SJCRH30 (cell line): ENCODE measurements at regions not wholly inside any gene's neighbourhood (a gene's known extent, or its start where the extent isn't known, plus 50 kb on each side); places are given as distances from the start of the nearest gene placed in this dataset.

Experiments used
- DNase-seq, 2 experiments: peaks; one replicate each; pipeline ENCODE4 v3.0.0-alpha.2; 2015 to 2020
- H3K27ac ChIP-seq: fragments of 250-450 bp; sonication (Bioruptor Pico); 2 replicates; pipeline ENCODE4 v1.5.1; 2020; ENCODE audit warnings: mild to moderate bottlenecking, moderate library complexity
- H3K27me3 ChIP-seq: fragments of 250-450 bp; sonication (Bioruptor Pico); 2 replicates; pipeline ENCODE4 v1.5.1; 2020; ENCODE audit warnings: mild to moderate bottlenecking, moderate library complexity
- H3K36me3 ChIP-seq: fragments of 250-450 bp; sonication (Bioruptor Pico); 2 replicates; pipeline ENCODE4 v1.5.1; 2020; ENCODE audit warnings: mild to moderate bottlenecking, moderate library complexity
- H3K4me1 ChIP-seq: fragments of 250-450 bp; sonication (Bioruptor Pico); 2 replicates; pipeline ENCODE4 v1.5.1; 2020; ENCODE audit warnings: mild to moderate bottlenecking, moderate library complexity
- H3K4me3 ChIP-seq: fragments of 250-450 bp; sonication (Bioruptor Pico); 2 replicates; pipeline ENCODE4 v1.5.1; 2020; ENCODE audit warnings: mild to moderate bottlenecking, moderate library complexity
- H3K9me3 ChIP-seq: fragments of 250-450 bp; sonication (Bioruptor Pico); replicated peaks from 2 replicates; pipeline ENCODE4 v1.5.1; 2020; ENCODE audit warnings: mild to moderate bottlenecking, moderate library complexity

DNA sequence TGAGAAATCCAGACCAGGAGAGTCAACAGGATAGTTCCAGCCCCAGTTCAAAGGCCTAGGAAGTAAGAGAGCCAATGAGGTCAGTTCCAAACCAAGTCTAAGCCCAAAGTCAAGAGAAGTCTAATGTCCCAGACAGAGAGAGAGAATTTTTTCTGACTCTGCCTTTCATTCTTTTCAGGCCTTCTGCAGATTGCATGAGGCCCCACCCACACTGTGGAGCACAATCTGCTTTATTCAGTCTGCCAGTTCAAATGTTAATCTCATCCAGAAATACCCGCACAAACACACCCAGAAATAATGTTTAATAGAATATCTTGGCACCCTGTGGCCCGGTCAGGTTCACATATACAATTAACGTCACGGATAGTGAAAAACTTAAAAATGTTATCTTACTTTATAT is 962.4 kb upstream of the SOX9 start:
- Histone ChIP-seq H3K4me3 (no peak overlapping the region), H3K36me3 (no peaks in the 10 kb centered on the region), H3K27ac (no peak overlapping the region), H3K4me1 (no peaks in the 10 kb centered on the region), H3K27me3 (no peaks in the 10 kb centered on the region), H3K9me3 (no peaks in the 10 kb centered on the region)
- DNase-seq = no peak

- DNase-seq = peak; percentile 5 to 32
- Histone ChIP-seq H3K4me3 (no peak overlapping the region), H3K4me1 (0 out of 2 replicates have a peak, but pooled peaks cover 3% of the 10 kb centered on the region), H3K9me3 (no peaks in the 10 kb centered on the region), H3K27me3 (peaks cover 11% of the 10 kb centered on the region), H3K36me3 (no peaks in the 10 kb centered on the region), H3K27ac (no peak overlapping the region)
These were observed 957.6 kb upstream of the SOX9 start for GRCh38 chr17:71163121-71163812.

DNA sequence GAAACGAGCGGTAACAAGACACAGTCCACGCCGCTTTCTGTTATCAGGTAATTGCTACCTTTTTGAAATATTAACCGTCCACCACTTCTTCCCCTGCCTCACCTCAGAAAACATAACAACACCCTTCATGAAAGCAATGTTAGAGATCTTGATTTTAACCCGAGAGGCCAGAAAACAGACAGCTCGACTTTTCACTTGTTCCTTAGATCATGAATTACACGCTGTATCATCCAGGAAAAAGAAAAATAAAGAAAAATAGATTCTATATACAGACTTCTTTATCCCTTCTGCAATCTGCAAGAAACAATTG is 957.1 kb upstream of the SOX9 start:
- DNase-seq = no peak
- no peak overlapping the region for H3K27ac ChIP-seq

DNA sequence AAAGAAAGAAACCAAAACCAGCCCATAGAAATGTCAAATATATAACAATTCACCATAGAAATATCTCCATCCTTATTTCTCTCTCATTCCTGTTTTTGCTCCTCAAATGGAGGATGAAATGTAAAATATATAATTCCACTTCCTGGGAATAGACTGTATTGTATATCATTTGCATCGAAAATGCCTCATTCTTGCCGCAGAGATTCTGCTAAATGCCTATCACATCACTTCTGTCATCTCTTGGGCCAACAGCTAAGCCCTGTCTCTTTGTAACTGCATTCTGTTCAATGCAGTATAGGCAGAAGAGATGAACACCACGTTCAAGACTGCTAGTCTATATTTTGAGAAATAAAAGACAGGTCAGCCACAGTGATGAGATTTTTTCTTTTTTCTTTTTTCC is 956.3 kb upstream of the SOX9 start:
- no peak for DNase-seq
- peaks cover 11% of the 10 kb centered on the region for H3K27me3 ChIP-seq
- no peak overlapping the region for H3K4me3 ChIP-seq
- no peaks in the 10 kb centered on the region for H3K36me3 ChIP-seq
- no peaks in the 10 kb centered on the region for H3K9me3 ChIP-seq
- no peak overlapping the region for H3K27ac ChIP-seq
- 0 out of 2 replicates have a peak, but pooled peaks cover 3% of the 10 kb centered on the region for H3K4me1 ChIP-seq

More for the DNA sequence above, 957.1 kb upstream of the SOX9 start:
- Histone ChIP-seq H3K9me3 (no peaks in the 10 kb centered on the region), H3K27me3 (peaks cover 11% of the 10 kb centered on the region), H3K36me3 (no peaks in the 10 kb centered on the region), H3K4me3 (no peak overlapping the region), H3K4me1 (0 out of 2 replicates have a peak, but pooled peaks cover 3% of the 10 kb centered on the region)

DNA sequence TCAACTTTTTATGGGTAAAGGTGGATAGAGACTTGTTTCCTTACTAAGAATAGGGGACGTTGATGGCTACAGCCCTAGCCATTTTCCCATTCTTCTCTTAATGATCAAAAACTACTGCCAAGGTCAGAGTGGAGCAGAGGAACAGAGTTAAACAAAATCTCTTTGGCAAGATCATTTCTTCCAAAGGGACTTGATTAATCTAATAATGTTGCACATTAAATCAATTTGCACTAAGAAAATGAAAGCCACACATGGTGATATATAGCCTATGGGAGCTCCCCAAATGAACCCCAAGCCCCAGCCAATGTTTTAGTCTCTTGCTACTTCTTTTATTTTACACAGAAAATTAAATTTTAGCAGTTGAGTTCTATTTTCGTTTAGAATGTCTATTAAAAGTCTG is 954.5 kb upstream of the SOX9 start:
- no peaks in the 10 kb centered on the region for H3K36me3 ChIP-seq
- H3K4me3 ChIP-seq = no peak overlapping the region
- H3K27me3 ChIP-seq = peaks cover 11% of the 10 kb centered on the region
- no peaks in the 10 kb centered on the region for H3K9me3 ChIP-seq
- DNase-seq = no peak
- no peak overlapping the region for H3K27ac ChIP-seq
- H3K4me1 ChIP-seq = 0 out of 2 replicates have a peak, but pooled peaks cover 3% of the 10 kb centered on the region

DNA sequence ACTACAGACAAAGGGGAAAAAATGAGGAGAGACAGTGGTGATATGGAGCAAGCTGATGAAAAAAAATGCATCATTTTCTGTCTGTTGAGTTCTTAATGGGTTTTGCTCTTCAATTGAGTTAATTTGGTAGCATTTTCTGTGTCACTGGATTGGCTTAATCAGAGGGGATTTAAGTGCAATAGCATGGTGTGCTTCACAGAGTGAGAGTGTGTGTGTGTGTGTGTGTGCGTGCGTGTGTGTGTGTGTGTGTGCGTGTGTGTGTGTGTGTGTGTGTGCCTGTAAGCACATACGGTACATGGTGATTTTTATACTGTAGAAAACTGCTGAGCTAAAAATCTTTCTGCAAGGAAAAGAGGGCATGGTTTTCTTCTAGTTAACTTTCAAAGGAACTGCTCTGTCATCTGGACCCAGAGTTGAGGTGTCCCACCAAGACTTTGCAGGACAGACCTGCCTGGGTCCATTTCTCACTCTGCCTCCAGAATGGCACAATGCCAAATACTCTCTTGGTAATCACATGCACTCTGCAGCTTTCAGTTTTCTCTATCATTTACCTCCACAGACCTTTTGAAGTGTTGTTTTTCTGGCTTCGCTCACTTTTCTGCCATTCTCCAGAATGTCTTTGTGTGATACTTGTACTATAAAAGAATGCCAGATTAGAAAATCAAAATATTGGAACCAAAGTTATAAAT is 952.6 kb upstream of the SOX9 start:
- H3K36me3 ChIP-seq = no peaks in the 10 kb centered on the region
- H3K9me3 ChIP-seq = no peaks in the 10 kb centered on the region
- 0 out of 2 replicates have a peak, but pooled peaks cover 3% of the 10 kb centered on the region for H3K4me1 ChIP-seq
- H3K27me3 ChIP-seq = peaks cover 11% of the 10 kb centered on the region
- no peak for DNase-seq
- H3K27ac ChIP-seq = no peak overlapping the region
- no peak overlapping the region for H3K4me3 ChIP-seq

DNA sequence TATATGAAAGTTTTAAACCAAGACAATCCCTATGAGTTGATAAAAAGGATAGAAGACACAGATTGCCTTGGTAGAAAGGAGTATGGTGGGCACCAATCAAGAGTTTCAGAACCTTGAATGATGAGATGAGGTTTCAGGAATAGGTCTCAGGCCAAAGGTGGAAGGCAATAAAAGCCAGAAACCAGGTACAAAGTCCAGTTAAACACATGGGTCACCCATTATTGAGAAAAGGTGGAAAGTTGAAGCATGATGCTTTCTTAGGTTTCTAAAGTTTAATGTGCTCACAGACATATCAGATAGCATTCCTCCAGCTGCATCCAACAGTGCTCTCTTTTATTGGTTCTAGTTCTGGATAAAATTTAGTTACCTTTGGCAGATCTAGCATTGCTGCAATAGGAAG is 950.8 kb upstream of the SOX9 start:
- H3K4me1 ChIP-seq = no peaks in the 10 kb centered on the region
- no peak overlapping the region for H3K4me3 ChIP-seq
- DNase-seq = no peak
- H3K9me3 ChIP-seq = no peaks in the 10 kb centered on the region
- H3K27ac ChIP-seq = no peak overlapping the region
- no peaks in the 10 kb centered on the region for H3K36me3 ChIP-seq
- H3K27me3 ChIP-seq = peaks cover 11% of the 10 kb centered on the region

DNA sequence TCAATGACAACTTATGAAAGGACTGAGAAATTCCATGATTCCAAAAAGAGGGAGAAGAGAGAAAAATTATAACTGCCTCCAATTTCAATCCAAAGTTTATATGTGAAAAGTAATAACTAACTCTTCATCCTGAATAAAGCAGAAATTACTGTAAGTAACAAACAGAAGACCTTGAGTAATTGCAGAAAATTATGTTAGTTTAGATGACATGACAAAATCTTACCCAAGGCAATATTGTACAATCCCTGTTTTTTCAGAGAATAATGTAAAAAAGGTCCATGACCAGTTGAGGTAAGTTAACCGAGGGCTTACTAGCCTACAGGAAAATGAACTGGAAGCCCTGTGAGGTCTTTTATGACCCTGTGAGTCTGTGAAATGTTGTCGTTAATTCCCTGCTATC is 949.5 kb upstream of the SOX9 start:
- H3K4me1 ChIP-seq = no peaks in the 10 kb centered on the region
- H3K4me3 ChIP-seq = no peak overlapping the region
- no peak overlapping the region for H3K27ac ChIP-seq
- no peaks in the 10 kb centered on the region for H3K9me3 ChIP-seq
- peaks cover 7% of the 10 kb centered on the region for H3K27me3 ChIP-seq
- no peaks in the 10 kb centered on the region for H3K36me3 ChIP-seq
- DNase-seq = no peak

DNA sequence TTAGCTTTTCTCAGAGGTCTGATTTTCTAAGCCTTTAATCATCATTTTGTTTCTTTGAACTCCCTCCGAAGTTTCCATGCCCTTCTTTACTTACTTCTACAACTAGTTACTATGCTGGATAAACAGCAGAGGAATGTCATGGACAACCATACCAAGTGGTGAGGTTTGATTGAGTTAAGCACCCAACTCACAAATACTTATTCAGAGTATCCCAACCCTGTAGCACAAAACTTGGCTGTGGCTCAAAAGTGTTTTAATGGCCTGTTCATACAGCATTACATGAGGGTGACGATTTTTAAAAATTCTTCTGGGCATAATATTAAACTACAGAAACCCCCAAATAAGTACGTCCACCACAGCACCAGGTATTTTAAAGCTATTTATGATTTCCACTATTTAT is 946.8 kb upstream of the SOX9 start:
- Histone ChIP-seq H3K27me3 (peaks cover 7% of the 10 kb centered on the region; the same call in 1 of the 2 replicates), H3K4me3 (no peak overlapping the region), H3K27ac (no peak overlapping the region), H3K36me3 (no peaks in the 10 kb centered on the region), H3K9me3 (no peaks in the 10 kb centered on the region), H3K4me1 (no peaks in the 10 kb centered on the region)
- DNase-seq = no peak

- H3K27me3 ChIP-seq = peaks cover 7% of the 10 kb centered on the region; the same call in 1 of the 2 replicates
- no peaks in the 10 kb centered on the region for H3K4me1 ChIP-seq
- H3K27ac ChIP-seq = no peak overlapping the region
- H3K4me3 ChIP-seq = no peak overlapping the region
- DNase-seq = no peak
- no peaks in the 10 kb centered on the region for H3K36me3 ChIP-seq
- no peaks in the 10 kb centered on the region for H3K9me3 ChIP-seq
These were observed 944.5 kb upstream of the SOX9 start for GRCh38 chr17:71176331-71176730.

DNA sequence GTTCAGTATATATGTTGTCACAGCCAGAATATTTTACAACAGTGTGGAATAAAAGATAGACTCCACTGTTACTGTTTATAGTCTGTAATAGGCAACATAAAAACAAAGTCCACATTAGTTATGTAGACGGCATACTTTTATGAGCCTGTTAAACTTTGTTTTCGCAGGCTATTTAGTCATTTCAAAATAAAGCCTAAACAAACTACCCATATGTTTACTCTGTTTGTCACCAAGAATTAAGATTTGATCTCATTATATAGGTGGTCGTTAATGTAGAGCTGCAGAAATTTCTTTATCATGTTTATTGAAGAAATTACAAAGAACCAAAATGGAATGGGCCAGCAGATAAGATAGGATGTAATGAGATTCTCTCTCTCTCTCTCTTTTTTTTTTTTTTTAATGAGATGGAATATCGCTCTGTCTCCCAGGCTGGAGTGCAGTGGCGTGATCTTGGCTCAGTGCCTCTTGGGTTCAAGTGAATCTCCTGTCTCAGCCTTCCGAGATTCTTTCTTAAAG is 943.8 kb upstream of the SOX9 start:
- no peak overlapping the region for H3K27ac ChIP-seq
- no peaks in the 10 kb centered on the region for H3K4me1 ChIP-seq
- no peaks in the 10 kb centered on the region for H3K36me3 ChIP-seq
- H3K27me3 ChIP-seq = peaks cover 7% of the 10 kb centered on the region; the same call in 1 of the 2 replicates
- no peaks in the 10 kb centered on the region for H3K9me3 ChIP-seq
- H3K4me3 ChIP-seq = no peak overlapping the region
- DNase-seq = no peak

DNA sequence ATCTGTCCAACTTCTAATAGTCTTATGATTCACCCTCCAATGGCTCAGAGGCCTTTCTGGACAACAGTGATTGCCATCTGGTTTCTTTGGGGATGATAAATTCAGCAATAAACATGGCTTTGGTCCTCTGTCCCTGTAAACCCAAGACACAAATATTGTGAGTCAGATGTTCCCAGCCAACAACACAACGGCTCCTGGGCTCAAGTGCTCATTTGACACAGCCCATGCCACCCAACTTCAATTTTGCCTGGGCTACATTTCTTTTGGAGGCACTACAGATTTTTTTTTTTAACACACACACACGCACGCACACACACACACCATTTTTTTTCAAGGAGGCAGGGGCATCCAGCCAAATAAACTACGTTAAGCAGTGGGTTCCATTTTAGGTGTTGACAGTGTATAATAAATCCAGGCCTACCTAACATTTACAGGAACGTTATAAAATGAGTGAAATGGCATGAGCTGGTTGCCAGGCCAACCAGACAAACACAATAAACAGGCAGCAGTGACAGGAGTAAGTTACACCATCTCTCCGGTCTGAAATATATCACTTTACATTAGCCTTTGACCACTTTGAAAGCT is 939.9 kb upstream of the SOX9 start:
- no peaks in the 10 kb centered on the region for H3K36me3 ChIP-seq
- no peaks in the 10 kb centered on the region for H3K9me3 ChIP-seq
- no peak for DNase-seq
- H3K4me1 ChIP-seq = no peaks in the 10 kb centered on the region
- H3K4me3 ChIP-seq = no peak overlapping the region
- H3K27me3 ChIP-seq = no peaks in the 10 kb centered on the region; the same call in 1 of the 2 replicates
- H3K27ac ChIP-seq = no peak overlapping the region

- no peaks in the 10 kb centered on the region for H3K36me3 ChIP-seq
- no peak overlapping the region for H3K27ac ChIP-seq
- H3K27me3 ChIP-seq = no peaks in the 10 kb centered on the region
- H3K9me3 ChIP-seq = no peaks in the 10 kb centered on the region
- no peak overlapping the region for H3K4me3 ChIP-seq
- no peak for DNase-seq
- H3K4me1 ChIP-seq = no peaks in the 10 kb centered on the region
These were observed 937.7 kb upstream of the SOX9 start for GRCh38 chr17:71183066-71183660.

GRCh38 chr17:71184716-71185115 is 936.1 kb upstream of the SOX9 start:
- Histone ChIP-seq H3K9me3 (no peaks in the 10 kb centered on the region), H3K36me3 (no peaks in the 10 kb centered on the region), H3K27me3 (no peaks in the 10 kb centered on the region), H3K27ac (no peak overlapping the region), H3K4me1 (no peaks in the 10 kb centered on the region), H3K4me3 (no peak overlapping the region)
- no peak for DNase-seq
